Fibroblast of skin of abdomen (primary cell): ENCODE measurements at regions not wholly inside any gene's neighbourhood (a gene's known extent, or its start where the extent isn't known, plus 50 kb on each side); places are given as distances from the start of the nearest gene placed in this dataset.

Source experiments
- DNase-seq: peaks from one replicate; pipeline ENCODE4 v3.0.0-alpha.2; 2013

- peak; percentile 96 for DNase-seq
Observed at GRCh38 chr16:64892835-64893785, 228.8 kb downstream of the CDH11 start.

- no peak for DNase-seq
Observed at GRCh38 chr16:64889446-64889845, 232.4 kb downstream of the CDH11 start.

GRCh38 chr16:64887651-64888050, 234.2 kb downstream of the CDH11 start:
- no peak for DNase-seq

- DNase-seq = no peak
Observed at GRCh38 chr16:64882078-64882784, 239.6 kb downstream of the CDH11 start.

- peak; percentile 31 for DNase-seq
Observed at GRCh38 chr16:64880994-64881393, 240.9 kb downstream of the CDH11 start.

- no peak for DNase-seq
Observed at GRCh38 chr16:64880006-64880405, 241.9 kb downstream of the CDH11 start.

GRCh38 chr16:64878940-64879339, 242.9 kb downstream of the CDH11 start:
- no peak for DNase-seq

- no peak for DNase-seq
Observed at GRCh38 chr16:64872101-64872500, 249.8 kb downstream of the CDH11 start.

GRCh38 chr16:64870859-64871258, 251.0 kb downstream of the CDH11 start:
- peak; percentile 30 for DNase-seq

GRCh38 chr16:64869781-64870180, 252.1 kb downstream of the CDH11 start:
- no peak for DNase-seq

GRCh38 chr16:64866021-64866420, 255.8 kb downstream of the CDH11 start:
- peak; percentile 73 for DNase-seq

- peak; percentile 64 for DNase-seq
Observed at GRCh38 chr16:64865069-64865696, 256.7 kb downstream of the CDH11 start.

- peak; percentile 100 for DNase-seq
Observed at GRCh38 chr16:64864232-64864809, 257.5 kb downstream of the CDH11 start.

GRCh38 chr16:64858076-64858475, 263.8 kb downstream of the CDH11 start:
- DNase-seq = peak; percentile 72

GRCh38 chr16:64857411-64857810, 264.5 kb downstream of the CDH11 start:
- DNase-seq = no peak

- no peak for DNase-seq
Observed at GRCh38 chr16:64853551-64853950, 268.3 kb downstream of the CDH11 start.

- DNase-seq = no peak
Observed at GRCh38 chr16:64846966-64847365, 274.9 kb downstream of the CDH11 start.

GRCh38 chr16:64845071-64845470, 276.8 kb downstream of the CDH11 start:
- no peak for DNase-seq

GRCh38 chr16:64841482-64841881, 280.4 kb downstream of the CDH11 start:
- no peak for DNase-seq

GRCh38 chr16:64841071-64841470, 280.8 kb downstream of the CDH11 start:
- DNase-seq = peak; percentile 10

- DNase-seq = peak; percentile 38
Observed at GRCh38 chr16:64830653-64831052, 291.2 kb downstream of the CDH11 start.

- DNase-seq = no peak
Observed at GRCh38 chr16:64829678-64830077, 292.2 kb downstream of the CDH11 start.

GRCh38 chr16:64826374-64826773, 295.5 kb downstream of the CDH11 start:
- no peak for DNase-seq
